ENCODE measurements at regions not wholly inside any gene's neighbourhood (a gene's known extent, or its start where the extent isn't known, plus 50 kb on each side); places are given as distances from the start of the nearest gene placed in this dataset.

DNA sequence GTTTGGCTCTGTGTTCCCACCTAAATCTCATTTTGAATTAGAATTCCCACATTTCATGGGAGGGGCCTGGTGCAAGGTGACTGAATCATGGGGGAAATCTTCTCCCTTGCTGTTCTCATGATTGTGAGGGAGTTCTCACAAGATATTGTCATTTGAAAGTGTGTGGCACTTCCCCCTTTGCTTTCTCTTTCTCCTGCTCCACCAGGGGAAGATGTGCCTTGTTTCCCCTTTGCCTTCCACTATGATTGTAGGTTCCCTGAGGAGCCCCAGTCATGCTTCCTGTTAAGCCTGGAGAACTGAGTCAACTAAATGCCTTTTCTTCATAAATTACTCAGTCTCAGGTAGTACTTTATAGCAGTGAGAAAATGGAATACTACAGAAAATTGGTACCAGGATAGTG, 157.2 kb upstream of the TPRG1 start:
- TF ChIP-seq, protein P1, sequence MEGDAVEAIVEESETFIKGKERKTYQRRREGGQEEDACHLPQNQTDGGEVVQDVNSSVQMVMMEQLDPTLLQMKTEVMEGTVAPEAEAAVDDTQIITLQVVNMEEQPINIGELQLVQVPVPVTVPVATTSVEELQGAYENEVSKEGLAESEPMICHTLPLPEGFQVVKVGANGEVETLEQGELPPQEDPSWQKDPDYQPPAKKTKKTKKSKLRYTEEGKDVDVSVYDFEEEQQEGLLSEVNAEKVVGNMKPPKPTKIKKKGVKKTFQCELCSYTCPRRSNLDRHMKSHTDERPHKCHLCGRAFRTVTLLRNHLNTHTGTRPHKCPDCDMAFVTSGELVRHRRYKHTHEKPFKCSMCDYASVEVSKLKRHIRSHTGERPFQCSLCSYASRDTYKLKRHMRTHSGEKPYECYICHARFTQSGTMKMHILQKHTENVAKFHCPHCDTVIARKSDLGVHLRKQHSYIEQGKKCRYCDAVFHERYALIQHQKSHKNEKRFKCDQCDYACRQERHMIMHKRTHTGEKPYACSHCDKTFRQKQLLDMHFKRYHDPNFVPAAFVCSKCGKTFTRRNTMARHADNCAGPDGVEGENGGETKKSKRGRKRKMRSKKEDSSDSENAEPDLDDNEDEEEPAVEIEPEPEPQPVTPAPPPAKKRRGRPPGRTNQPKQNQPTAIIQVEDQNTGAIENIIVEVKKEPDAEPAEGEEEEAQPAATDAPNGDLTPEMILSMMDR (IDR thresholded peaks at IDR 0.05) = no peak
- TF ChIP-seq POLR2A (IDR thresholded peaks at IDR 0.05) = no peak
